ENCODE measurements at regions not wholly inside any gene's neighbourhood (a gene's known extent, or its start where the extent isn't known, plus 50 kb on each side); places are given as distances from the start of the nearest gene placed in this dataset.

DNA sequence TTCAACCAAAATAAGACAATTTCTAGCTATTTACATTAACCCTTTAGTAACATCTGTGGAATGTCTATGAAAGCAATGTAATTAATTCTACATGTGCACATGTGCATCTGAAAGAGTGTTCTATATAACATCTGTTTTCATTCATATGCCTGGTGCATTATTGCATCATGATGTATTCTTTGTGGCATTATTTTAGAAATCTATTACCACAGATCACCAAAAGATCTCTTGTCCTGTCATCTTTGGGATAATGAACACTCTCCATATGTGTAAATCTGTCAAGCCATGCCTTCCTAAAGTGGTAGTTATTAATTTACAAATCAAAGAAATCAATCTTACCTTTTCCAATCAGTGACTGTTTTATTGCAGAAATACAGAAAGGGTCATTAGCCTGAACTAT is 86.9 kb downstream of the TRIB2 start:
- TF ChIP-seq, protein P1, sequence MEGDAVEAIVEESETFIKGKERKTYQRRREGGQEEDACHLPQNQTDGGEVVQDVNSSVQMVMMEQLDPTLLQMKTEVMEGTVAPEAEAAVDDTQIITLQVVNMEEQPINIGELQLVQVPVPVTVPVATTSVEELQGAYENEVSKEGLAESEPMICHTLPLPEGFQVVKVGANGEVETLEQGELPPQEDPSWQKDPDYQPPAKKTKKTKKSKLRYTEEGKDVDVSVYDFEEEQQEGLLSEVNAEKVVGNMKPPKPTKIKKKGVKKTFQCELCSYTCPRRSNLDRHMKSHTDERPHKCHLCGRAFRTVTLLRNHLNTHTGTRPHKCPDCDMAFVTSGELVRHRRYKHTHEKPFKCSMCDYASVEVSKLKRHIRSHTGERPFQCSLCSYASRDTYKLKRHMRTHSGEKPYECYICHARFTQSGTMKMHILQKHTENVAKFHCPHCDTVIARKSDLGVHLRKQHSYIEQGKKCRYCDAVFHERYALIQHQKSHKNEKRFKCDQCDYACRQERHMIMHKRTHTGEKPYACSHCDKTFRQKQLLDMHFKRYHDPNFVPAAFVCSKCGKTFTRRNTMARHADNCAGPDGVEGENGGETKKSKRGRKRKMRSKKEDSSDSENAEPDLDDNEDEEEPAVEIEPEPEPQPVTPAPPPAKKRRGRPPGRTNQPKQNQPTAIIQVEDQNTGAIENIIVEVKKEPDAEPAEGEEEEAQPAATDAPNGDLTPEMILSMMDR (conservative IDR thresholded peaks at IDR 0.05; ENCODE audit: low read depth in 2 of 2), result no peak
- TF ChIP-seq, protein P2, sequence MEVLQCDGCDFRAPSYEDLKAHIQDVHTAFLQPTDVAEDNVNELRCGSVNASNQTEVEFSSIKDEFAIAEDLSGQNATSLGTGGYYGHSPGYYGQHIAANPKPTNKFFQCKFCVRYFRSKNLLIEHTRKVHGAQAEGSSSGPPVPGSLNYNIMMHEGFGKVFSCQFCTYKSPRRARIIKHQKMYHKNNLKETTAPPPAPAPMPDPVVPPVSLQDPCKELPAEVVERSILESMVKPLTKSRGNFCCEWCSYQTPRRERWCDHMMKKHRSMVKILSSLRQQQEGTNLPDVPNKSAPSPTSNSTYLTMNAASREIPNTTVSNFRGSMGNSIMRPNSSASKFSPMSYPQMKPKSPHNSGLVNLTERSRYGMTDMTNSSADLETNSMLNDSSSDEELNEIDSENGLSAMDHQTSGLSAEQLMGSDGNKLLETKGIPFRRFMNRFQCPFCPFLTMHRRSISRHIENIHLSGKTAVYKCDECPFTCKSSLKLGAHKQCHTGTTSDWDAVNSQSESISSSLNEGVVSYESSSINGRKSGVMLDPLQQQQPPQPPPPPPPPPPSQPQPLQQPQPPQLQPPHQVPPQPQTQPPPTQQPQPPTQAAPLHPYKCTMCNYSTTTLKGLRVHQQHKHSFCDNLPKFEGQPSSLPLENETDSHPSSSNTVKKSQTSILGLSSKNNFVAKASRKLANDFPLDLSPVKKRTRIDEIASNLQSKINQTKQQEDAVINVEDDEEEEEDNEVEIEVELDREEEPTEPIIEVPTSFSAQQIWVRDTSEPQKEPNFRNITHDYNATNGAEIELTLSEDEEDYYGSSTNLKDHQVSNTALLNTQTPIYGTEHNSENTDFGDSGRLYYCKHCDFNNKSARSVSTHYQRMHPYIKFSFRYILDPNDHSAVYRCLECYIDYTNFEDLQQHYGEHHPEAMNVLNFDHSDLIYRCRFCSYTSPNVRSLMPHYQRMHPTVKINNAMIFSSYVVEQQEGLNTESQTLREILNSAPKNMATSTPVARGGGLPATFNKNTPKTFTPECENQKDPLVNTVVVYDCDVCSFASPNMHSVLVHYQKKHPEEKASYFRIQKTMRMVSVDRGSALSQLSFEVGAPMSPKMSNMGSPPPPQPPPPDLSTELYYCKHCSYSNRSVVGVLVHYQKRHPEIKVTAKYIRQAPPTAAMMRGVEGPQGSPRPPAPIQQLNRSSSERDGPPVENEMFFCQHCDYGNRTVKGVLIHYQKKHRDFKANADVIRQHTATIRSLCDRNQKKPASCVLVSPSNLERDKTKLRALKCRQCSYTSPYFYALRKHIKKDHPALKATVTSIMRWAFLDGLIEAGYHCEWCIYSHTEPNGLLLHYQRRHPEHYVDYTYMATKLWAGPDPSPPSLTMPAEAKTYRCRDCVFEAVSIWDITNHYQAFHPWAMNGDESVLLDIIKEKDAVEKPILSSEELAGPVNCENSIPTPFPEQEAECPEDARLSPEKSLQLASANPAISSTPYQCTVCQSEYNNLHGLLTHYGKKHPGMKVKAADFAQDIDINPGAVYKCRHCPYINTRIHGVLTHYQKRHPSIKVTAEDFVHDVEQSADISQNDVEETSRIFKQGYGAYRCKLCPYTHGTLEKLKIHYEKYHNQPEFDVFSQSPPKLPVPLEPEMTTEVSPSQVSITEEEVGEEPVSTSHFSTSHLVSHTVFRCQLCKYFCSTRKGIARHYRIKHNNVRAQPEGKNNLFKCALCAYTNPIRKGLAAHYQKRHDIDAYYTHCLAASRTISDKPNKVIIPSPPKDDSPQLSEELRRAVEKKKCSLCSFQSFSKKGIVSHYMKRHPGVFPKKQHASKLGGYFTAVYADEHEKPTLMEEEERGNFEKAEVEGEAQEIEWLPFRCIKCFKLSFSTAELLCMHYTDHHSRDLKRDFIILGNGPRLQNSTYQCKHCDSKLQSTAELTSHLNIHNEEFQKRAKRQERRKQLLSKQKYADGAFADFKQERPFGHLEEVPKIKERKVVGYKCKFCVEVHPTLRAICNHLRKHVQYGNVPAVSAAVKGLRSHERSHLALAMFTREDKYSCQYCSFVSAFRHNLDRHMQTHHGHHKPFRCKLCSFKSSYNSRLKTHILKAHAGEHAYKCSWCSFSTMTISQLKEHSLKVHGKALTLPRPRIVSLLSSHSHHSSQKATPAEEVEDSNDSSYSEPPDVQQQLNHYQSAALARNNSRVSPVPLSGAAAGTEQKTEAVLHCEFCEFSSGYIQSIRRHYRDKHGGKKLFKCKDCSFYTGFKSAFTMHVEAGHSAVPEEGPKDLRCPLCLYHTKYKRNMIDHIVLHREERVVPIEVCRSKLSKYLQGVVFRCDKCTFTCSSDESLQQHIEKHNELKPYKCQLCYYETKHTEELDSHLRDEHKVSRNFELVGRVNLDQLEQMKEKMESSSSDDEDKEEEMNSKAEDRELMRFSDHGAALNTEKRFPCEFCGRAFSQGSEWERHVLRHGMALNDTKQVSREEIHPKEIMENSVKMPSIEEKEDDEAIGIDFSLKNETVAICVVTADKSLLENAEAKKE (CRISPR knock-in tag; IDR thresholded peaks at IDR 0.05), result no peak
- no peak for TF ChIP-seq POLR2AphosphoS5 (IDR thresholded peaks at IDR 0.05; ENCODE audit: low read depth)
- no peak for TF ChIP-seq NANOG (IDR thresholded peaks at IDR 0.05; ENCODE audit: borderline replicate concordance)
- no peak for TF ChIP-seq CREB1 (CRISPR knock-in tag; IDR thresholded peaks at IDR 0.05; ENCODE audit: low read depth)
- no peak for TF ChIP-seq ZNF114 (CRISPR knock-in tag; IDR thresholded peaks at IDR 0.05)
- TF ChIP-seq EZH2phosphoT487 (IDR thresholded peaks at IDR 0.05; ENCODE audit: unreplicated experiment), result no peak
- TF ChIP-seq, protein P3, sequence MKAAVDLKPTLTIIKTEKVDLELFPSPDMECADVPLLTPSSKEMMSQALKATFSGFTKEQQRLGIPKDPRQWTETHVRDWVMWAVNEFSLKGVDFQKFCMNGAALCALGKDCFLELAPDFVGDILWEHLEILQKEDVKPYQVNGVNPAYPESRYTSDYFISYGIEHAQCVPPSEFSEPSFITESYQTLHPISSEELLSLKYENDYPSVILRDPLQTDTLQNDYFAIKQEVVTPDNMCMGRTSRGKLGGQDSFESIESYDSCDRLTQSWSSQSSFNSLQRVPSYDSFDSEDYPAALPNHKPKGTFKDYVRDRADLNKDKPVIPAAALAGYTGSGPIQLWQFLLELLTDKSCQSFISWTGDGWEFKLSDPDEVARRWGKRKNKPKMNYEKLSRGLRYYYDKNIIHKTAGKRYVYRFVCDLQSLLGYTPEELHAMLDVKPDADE (IDR thresholded peaks at IDR 0.05), result no peak
- TF ChIP-seq EZH2 (IDR thresholded peaks at IDR 0.05; ENCODE audit: low read depth, unreplicated experiment), result no peak
- TF ChIP-seq ZNF331 (CRISPR knock-in tag; IDR thresholded peaks at IDR 0.05; ENCODE audit: low read depth), result no peak
- TF ChIP-seq JUNB (IDR thresholded peaks at IDR 0.05; ENCODE audit: unreplicated experiment), result no peak
- TF ChIP-seq, protein P4, sequence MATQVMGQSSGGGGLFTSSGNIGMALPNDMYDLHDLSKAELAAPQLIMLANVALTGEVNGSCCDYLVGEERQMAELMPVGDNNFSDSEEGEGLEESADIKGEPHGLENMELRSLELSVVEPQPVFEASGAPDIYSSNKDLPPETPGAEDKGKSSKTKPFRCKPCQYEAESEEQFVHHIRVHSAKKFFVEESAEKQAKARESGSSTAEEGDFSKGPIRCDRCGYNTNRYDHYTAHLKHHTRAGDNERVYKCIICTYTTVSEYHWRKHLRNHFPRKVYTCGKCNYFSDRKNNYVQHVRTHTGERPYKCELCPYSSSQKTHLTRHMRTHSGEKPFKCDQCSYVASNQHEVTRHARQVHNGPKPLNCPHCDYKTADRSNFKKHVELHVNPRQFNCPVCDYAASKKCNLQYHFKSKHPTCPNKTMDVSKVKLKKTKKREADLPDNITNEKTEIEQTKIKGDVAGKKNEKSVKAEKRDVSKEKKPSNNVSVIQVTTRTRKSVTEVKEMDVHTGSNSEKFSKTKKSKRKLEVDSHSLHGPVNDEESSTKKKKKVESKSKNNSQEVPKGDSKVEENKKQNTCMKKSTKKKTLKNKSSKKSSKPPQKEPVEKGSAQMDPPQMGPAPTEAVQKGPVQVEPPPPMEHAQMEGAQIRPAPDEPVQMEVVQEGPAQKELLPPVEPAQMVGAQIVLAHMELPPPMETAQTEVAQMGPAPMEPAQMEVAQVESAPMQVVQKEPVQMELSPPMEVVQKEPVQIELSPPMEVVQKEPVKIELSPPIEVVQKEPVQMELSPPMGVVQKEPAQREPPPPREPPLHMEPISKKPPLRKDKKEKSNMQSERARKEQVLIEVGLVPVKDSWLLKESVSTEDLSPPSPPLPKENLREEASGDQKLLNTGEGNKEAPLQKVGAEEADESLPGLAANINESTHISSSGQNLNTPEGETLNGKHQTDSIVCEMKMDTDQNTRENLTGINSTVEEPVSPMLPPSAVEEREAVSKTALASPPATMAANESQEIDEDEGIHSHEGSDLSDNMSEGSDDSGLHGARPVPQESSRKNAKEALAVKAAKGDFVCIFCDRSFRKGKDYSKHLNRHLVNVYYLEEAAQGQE (IDR thresholded peaks at IDR 0.05; ENCODE audit: unreplicated experiment), result no peak
- TF ChIP-seq STAT1 (IDR thresholded peaks at IDR 0.05; ENCODE audit: unreplicated experiment), result no peak
- no peak overlapping the region for H3K27ac Mint-ChIP-seq
- Histone ChIP-seq H3K27me3 (ENCODE audit: insufficient read depth) (no peaks in the 10 kb centered on the region), H3K4me3 (no peak overlapping the region), H3K4me1 (ENCODE audit: insufficient read depth) (peaks cover 8% of the 10 kb centered on the region), H2AFZ (no peak overlapping the region), H4K20me1 (replicated peaks; ENCODE audit: insufficient read depth) (no peaks in the 10 kb centered on the region), H3K36me3 (ENCODE audit: insufficient read depth) (no peaks in the 10 kb centered on the region), H3K27ac (ENCODE audit: low read depth) (no peak overlapping the region), H3K79me2 (replicated peaks; ENCODE audit: insufficient read depth) (no peaks in the 10 kb centered on the region), H3K4me2 (no peak overlapping the region), H3K9me2 (ENCODE audit: insufficient read depth) (peaks cover 7% of the 10 kb centered on the region; the same call in 1 of the 2 replicates), H3F3A (replicated peaks; ENCODE audit: low read depth) (no peaks in the 10 kb centered on the region)
- H3K4me1 Mint-ChIP-seq, result peaks cover 10% of the 10 kb centered on the region; the same call in 2 of the 3 replicates
- H3K9me3 Mint-ChIP-seq, result peaks cover 11% of the 10 kb centered on the region
- DNase-seq (ENCODE audit: low spot score) (no peak), ATAC-seq (no peak)
- H3K27me3 Mint-ChIP-seq (ENCODE audit: insufficient read depth, low read depth, poor library complexity), result no peaks in the 10 kb centered on the region
- no peak overlapping the region for H3K4me3 Mint-ChIP-seq
- H3K36me3 Mint-ChIP-seq (ENCODE audit: low read depth), result peaks cover 7% of the 10 kb centered on the region; the same call in 2 of the 3 replicates
